Fibroblast of skin of left quadriceps (primary cell): ENCODE measurements at regions not wholly inside any gene's neighbourhood (a gene's known extent, or its start where the extent isn't known, plus 50 kb on each side); places are given as distances from the start of the nearest gene placed in this dataset.

ENCODE experiments used
- DNase-seq, 2 experiments: peaks; one replicate each; pipeline ENCODE4 v3.0.0-alpha.2; 2013; ENCODE audit warnings: low read depth in 2 of 2

DNA sequence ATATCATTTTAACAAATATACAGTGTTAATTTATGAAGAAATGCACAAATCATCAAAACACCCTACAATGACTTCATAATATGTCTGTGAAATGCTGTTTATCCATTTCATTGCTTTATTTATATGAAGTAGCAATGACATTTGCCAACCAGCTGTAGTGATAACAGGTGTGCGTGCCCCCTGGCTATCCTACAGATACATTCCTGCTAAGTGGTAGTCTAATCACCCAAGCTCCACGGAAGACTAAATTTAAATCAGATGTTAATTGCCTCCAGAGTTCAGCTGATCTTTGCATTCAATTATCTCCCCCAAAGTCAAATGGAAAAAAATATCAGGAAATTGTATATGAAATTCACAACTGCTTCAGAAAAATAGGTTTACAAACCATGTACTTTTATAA, 1164.2 kb upstream of the LRRN3 start:
- no peak for DNase-seq

DNA sequence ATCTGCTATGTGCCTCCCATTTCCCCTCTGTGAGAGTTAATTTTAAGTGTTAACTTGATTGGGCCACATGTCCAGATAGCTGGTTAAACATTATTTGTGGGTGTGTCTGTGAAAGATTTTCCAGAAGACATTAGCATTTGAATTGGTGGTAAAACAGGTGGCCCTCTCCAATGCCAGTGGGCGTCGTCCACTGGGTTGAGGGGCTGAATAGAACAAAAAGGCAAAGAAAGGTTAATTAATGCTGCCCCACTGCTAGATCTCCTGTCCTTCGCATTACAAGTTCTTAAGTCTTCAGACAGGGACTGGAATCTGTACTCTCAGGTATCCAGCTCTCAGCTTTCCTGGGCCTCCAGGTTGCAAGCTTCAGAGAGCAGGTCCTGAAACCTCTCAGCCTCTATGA, 1160.9 kb upstream of the LRRN3 start:
- DNase-seq: no peak

DNA sequence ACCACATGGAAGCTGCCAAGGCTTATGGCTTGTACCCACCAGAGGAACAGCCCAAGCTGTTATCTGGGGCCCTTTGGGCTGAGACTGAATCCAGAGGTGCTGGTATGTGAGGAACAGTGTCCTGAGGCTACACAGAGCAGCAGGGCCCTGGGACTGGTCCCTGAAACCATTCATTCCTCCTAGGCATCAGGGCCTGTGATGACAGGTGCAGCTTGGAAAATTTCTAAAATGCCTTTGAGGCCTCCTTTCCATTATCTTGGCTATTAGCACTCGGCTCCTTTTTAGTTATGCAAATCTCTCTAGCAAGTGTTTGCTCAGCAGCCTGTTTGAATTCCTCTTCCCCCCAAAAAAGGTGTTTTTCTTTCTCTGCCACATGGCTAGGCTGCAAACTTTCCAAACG, 1151.7 kb upstream of the LRRN3 start:
- no peak for DNase-seq

DNA sequence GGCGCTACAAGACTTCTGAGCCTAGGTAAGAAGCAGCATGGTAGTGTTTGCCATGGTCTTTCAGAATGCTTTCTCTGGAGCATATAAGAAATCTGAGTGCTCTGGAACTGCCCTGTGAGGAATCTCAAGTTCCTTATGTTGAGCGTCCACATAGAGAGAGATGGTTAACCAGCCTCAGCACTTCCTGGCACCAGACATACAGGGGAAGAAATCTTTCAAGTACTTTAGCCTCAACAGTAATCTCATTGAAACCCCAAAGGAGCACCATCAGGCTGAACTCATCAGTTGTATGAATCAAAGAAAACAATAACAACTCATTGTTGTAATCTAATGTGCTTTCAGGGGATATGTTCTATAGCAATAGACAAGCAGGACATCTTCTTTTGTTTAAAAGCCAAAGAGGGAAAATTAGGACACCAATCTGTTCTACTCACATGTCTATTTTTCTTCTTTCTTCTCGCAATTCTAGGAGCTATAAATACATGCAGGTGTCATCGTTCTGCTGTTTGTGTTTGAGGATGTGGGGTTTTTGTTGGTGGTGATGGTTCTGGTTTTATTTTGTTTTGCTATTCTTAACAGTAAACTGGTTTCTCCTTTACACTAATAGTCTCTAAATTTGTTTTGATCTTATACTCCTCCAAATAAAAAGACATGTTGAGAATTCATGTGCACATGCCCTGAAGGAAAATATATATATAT, 1145.0 kb upstream of the LRRN3 start:
- DNase-seq: no peak

DNA sequence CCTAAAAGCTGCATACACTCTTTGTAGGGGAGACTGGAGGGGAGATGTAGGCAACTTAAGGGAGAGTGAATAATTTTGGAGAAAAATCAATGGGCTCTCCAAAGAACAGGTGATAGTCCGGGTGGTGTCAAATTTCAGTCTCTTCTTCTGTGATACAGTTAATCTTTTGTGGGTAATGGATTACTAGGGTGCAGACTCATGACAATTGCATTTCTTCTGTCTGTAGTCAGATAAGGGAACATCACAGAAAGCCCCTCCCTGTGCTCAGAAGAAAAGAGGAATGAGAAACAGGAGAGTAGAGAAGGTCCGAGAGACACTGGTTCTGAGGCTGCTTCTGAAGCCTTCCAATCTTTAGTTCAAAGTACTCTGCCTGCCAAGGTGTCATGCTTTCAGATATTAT, 1140.7 kb upstream of the LRRN3 start:
- no peak for DNase-seq

DNA sequence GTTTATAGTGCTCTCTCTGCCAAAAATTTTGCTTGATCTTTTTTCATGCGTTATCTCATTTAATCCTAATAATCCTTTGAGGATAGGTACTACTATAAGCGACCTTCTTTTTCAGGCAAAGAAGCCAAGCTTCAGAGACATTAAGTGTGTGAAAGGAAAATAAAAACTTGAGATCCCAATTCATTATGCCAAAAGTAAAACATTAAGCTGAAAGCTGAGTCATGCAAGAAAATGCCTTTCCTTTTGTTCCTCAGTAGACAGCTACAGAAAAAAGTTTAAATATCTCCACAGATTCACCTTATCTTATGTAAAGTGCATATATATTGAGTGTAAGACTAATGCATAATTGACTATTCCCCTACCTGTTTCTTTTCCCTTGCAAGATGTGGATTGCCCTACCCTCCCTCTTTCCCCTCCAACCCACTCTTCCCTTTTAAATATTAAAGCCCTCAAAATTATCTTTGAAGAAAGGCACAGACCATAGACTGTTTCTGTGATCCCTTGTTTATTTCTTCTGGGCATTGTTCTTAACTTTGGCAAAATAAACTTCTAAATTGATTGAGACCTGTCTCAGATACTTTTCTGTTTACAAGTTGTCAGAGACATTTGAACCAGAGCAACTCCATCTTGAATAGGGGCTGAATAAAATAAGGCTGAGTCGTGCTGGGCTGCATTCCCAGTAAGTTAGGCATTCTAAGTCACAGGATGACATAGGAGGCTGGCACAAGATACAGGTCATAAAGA, 1139.9 kb upstream of the LRRN3 start:
- DNase-seq: no peak

DNA sequence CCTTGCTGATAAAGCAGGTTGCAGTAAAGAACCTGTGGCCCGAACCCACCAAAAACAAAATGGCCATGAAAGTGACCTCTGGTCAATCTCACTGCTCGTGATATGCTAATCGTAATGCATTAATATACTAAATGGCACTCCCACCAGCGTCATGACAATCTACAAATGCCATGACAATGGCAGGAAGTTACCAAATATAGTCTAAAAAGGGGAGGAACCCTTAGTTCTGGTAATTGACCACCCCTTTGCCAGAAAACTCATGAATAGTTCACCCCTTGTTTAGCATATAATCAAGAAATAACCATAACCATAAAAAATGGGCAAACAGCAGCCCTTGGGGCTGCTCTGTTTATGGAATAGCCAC, 1139.4 kb upstream of the LRRN3 start:
- no peak for DNase-seq

DNA sequence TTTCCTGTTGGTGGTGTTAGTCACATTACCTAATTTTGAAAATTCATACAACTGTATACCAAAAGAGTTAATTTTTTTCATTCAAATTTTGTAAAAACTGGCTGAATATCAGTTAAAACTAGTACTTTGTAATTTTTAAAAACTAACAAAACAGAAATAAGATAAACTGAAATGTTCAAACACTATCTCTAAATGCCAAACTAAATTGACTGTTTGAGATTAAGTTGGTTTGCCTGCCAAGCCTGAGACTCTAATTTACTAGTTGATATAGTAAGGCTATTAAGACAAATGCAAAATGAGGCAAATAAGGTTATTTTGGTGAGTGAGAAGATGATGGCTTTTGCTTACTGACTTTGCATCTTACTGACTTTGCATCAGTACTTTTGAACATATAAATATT, 1134.9 kb upstream of the LRRN3 start:
- DNase-seq: no peak

DNA sequence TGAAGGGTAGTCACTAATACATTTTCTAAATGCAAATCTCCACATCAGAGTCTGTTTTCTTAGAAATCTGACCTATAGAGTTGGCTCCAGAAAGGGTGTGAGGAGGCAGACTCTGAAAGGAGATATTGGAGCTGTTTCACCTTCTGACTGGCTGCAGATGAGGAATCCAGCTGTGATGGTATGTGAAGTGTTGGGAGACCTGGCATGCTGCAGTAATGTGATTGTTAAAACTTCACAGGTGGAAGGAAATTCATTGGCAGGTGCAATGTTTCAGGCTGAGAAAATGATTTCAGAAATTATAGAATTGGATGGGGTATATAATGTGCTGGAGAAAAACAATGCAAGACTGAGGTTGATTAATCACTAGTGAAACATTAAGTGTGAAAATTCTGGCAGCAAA, 1134.0 kb upstream of the LRRN3 start:
- DNase-seq: no peak

DNA sequence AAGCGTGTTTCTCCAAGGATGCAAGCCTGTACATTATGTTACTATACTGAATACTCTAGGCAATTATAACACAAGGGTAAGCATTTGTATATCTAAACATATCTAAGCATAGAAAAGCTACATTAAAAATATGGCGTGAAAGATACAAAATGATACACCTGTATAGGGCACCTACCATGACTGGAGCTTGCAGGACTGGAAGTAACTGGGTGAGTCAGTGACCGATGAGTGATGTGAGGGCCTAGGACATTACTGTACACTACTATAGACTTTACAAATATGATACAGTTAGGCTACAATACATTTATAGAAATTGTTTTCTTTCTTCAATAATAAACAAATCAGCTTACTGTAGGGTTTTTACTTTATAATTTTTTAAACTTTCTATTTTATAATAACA, 1127.2 kb upstream of the LRRN3 start:
- no peak for DNase-seq

DNA sequence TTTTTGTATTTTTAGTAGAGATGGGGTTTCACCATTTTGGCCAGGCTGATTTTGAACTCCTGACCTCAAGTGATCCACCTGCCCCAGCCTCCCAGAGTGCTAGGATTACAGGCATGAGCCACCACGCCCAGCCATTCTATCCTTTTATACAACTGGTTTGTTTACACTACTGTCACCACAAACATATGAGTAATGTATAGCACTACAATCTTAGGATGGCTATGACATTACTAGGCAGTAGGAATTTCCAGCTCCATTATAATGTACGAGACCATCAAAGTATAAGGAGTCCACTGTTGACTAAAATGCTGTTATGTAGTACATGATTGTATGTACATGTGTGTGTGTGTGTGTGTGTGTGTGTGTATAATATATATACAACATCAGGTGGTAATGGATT, 1126.1 kb upstream of the LRRN3 start:
- no peak for DNase-seq

DNA sequence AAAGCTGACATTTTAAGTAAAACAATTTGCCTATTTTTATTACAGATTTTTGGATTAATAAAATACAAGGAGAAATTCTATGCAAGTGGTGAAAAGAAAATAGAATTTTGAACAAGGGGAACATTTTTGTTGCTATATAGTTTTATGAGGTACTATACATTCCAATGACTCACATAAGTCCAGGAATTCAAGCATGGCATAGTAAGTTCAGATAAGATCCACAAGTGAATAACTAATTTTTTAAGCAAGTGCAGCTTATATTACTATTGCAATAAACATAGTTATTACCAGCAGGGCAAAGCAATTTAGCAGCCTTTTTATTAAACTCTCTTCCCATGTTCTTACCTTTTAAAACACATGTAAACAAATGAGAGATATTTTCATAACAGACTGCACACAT, 1123.5 kb upstream of the LRRN3 start:
- no peak for DNase-seq

DNA sequence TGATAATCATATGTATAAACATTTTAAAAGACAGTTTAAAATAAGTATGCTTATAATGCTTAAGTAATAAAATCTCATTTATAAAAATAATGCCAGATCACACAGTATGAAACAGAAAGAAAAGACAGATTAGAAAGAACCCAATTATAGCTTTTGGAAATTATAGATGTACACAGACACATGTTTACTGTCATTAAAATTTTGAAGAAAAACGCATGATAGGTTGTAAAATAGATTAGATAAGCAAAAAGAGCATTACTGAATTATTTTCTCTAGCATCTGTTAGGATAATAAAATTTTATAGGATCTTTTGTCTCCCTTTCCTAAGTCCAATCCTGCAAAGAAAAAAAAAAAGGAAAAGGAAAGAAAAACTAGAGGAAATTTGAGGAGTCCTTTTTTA, 1107.3 kb upstream of the LRRN3 start:
- DNase-seq: no peak

DNA sequence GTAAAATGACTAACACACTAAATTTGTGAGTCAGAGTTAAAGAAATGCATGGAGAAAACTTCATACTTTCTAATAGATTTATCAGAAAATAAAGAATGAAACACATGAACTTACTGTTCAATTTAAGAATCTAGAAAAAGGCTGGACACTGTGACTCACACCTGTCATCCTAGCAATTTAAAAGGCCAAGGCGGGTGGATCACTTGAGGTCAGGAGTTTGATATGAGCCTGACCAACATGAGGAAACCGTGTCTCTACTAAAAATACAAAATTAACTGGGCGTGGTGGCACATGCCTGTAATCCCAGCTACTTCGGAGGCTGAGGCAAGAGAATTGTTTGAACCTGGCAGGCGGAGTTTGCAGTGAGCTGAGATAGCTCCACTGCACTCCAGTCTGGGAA, 1106.2 kb upstream of the LRRN3 start:
- DNase-seq: no peak

DNA sequence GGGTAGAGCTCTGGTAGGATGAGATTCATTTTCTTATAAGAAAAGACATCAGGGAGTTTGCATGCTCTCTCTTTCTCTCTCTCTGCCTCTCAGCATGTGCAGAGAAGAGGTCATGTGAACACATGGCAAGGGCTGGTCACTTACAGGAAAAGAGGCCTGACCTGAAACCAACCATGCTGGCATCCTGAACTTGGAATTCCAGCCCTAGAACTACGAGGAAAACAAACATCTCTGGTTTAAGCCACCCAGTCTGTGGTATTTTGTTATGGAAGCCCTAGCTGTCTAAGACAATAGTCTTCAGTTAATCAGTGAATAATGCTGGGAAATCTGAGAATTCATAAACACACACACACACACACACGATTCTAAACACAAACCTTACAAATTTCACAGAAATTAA, 1104.2 kb upstream of the LRRN3 start:
- DNase-seq: no peak

DNA sequence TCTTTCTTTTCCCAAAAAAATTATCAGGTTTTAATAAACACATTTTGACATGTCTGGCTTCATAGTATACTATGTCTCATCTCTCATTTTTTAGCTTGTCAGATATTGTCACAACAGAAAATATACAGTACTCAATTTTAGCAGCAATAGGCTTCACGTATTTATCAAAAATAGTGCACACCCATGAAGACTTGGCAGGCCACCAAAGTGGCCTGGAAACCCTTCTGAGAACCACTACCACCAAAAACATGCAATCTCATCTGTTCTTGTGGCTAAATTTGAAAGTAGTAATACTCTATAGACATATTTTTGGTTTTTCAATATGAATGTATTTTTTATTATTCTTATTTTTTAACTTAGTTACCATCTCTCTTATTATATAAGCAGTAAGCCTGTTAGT, 1094.5 kb upstream of the LRRN3 start:
- no peak for DNase-seq

DNA sequence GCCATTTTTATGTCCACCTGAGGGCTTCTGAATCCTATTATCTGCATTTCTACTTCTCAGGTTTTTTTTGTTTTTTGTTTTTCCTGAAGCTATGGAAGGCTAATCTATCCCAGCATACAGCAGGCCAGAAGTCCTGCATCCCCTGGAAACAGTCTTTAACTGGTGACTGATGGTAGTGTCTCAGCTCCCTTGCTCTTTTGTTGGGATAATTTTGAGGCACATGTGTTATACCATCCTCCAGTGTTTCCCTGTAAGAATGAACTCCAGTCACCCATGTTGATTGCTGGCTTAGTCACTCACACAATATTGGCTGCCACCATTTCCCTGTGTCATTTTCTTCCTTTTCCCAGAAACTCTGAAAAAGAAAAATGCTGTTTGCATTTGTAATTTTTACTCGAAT, 1094.0 kb upstream of the LRRN3 start:
- no peak for DNase-seq

DNA sequence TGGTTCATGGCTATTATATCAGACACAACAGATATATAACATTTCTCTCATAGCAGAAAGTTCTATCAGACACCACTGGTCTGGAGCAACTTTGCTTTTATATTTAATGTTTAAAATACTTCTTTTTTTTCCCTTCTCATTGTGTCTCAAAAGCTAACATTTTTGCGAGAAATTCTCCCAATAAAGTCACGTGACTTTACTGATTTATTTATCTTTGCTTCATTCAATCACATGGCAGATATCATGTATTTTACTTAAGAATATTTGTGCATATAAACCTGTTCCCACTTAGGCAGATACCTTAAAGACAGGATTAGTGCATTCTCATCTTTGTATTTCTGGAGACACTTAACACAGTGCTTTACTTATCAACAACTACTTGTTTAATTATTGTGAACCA, 1093.1 kb upstream of the LRRN3 start:
- DNase-seq: no peak

DNA sequence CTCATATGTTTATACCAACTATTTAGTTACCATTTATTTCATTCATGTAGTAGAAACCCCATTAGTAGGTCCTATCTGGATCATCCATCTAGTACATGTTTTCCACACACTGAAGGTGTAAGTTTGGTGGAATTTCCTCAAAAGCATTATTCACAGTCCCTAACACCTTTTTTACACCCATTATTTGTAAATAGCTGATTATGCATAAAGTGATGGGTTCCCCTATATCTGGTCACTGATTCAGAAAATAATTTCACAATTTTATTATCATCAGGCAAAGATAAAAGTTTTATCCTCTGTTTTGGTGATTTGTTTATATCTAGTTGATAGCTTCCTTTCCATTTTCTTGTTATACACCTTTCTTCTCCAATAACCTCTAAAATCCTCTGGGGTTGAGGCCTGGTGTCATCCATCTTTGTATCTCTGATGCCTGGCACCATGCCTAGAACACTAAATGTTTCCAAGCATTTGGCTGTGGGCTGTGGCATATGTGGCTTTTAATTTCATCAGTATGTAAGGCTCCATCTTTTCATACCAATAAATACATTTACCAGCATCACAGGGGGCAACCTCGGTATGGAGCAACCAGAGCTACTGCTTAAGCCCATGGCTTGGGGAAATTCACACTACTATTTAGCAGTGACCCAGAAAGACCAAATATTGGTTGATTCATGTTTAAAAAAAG, 1089.5 kb upstream of the LRRN3 start:
- no peak for DNase-seq

DNA sequence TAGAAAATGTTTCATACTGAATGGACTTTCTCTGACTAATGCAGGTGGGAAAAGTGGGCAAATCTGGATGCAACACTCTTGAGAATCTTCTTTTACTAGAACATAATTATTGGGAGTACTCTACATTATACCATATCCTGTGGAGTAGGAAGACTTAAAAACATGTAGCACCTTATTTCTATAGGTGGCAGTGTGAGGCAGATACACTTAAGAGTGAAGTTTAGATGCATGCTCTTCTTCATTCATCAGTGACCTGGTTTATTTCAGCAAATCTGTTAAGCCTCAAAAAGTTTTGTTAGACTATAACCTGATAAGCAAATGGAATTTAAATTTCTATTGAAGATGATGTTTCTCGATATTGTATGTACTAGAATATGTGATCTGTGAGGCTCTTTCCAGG, 1087.1 kb upstream of the LRRN3 start:
- no peak for DNase-seq

DNA sequence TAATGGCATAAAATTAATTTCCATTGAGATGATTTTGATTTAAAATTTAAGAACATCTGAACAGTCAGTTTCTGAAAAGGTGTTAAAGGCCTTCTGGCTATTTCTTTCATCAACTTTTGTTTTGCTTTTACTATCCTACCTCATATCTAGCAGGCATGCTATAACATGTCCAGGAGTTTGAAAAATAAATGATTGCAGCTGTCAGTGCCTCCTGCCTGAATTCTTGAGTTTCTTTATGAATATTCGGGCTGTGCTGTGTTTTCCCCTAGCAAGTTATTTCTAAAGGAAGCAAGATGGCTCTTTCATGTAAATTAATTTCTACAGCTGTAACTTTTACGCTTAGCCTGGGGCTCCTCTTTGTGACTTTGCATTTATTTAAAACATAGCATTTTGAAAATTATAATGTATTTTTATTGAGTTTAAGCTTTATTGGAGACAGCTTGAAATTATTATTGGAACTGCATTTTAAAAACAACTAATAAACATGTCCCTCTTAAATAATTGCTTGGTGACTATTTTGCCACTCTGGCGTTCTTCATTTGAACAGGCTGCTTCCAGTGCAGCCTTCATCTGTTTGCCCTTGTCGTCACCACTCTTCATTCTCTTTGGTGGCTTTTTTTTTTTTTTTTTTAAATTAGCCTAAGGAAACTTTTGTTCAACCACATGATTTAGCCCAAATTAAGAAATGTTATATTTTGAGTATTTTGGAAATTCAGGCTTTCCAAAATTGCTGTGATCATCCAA, 1083.4 kb upstream of the LRRN3 start:
- no peak for DNase-seq

DNA sequence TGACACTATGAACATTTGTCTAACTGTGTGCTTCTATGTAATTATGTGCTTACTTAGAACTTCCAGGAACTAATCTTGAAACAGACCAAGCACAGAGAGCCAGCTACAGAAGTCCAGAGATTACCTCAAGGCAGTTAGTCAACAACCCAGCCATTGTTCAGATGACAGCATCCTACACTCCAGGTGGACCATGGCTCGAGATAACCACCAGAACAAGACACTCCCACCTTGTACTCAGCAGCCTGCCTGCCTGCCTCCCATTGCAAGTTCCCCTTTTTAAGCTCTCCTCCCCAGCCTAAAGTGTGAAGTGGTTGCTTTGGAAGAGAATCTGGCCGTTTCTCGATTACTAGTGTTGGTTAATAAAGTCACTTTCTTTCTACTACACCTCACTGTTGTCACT, 1080.6 kb upstream of the LRRN3 start:
- DNase-seq: no peak

DNA sequence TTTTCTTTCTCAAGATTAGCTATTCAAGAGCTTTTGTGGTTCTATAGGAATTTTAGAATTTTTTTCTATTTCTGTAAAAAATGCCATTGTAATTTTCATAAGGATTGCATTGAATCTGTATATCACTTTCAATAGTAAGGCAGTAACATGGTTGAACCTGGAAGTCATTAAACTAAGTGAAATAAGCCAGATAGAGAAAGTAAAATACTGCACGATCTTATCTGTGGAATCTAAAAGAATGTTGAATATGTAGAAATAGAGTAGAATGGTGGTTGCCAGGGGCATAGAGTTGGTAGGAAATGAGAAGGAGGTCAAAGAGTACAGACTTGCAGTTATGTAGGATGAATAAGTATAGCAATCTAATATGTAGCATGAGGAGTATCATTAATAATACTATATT, 1073.5 kb upstream of the LRRN3 start:
- DNase-seq: no peak
